ENCODE measurements at regions not wholly inside any gene's neighbourhood (a gene's known extent, or its start where the extent isn't known, plus 50 kb on each side); places are given as distances from the start of the nearest gene placed in this dataset.

- H3K9me3 Mint-ChIP-seq, result no peaks in the 10 kb centered on the region
These were observed 214.3 kb upstream of the MYLIP start for GRCh38 chr6:15914553-15914952.

GRCh38 chr6:15913573-15913972 is 215.3 kb upstream of the MYLIP start:
- H3K9me3 Mint-ChIP-seq, result no peaks in the 10 kb centered on the region
- no peak overlapping the region for H3K4me3 Mint-ChIP-seq
- H3K4me1 Mint-ChIP-seq (ENCODE audit: unreplicated experiment), result peaks cover 23% of the 10 kb centered on the region
- H3K36me3 Mint-ChIP-seq, result no peaks in the 10 kb centered on the region
- no peak for DNase-seq (ENCODE audit: extremely low spot score, unreplicated experiment)
- H3K27ac Mint-ChIP-seq, result no peak overlapping the region
- no peaks in the 10 kb centered on the region for H3K27me3 Mint-ChIP-seq
- no peak for TF ChIP-seq CTCF (conservative IDR thresholded peaks at IDR 0.05)

More at GRCh38 chr6:15914553-15914952, 214.3 kb upstream of the MYLIP start:
- no peak for DNase-seq (ENCODE audit: extremely low spot score, unreplicated experiment)
- no peak overlapping the region for H3K27ac Mint-ChIP-seq
- no peaks in the 10 kb centered on the region for H3K36me3 Mint-ChIP-seq
- no peak for TF ChIP-seq CTCF (conservative IDR thresholded peaks at IDR 0.05)
- peaks cover 13% of the 10 kb centered on the region for H3K4me1 Mint-ChIP-seq (ENCODE audit: unreplicated experiment)
- no peak overlapping the region for H3K4me3 Mint-ChIP-seq
- H3K27me3 Mint-ChIP-seq, result no peaks in the 10 kb centered on the region

GRCh38 chr6:15912505-15913400 is 216.1 kb upstream of the MYLIP start:
- Mint-ChIP-seq H3K27me3 (no peaks in the 10 kb centered on the region), H3K9me3 (no peaks in the 10 kb centered on the region), H3K4me1 (ENCODE audit: unreplicated experiment) (peaks cover 31% of the 10 kb centered on the region), H3K27ac (no peak overlapping the region), H3K4me3 (no peak overlapping the region), H3K36me3 (no peaks in the 10 kb centered on the region)
- DNase-seq (ENCODE audit: extremely low spot score, unreplicated experiment), result no peak
- no peak for TF ChIP-seq CTCF (conservative IDR thresholded peaks at IDR 0.05)

GRCh38 chr6:15911753-15912504 is 217.0 kb upstream of the MYLIP start:
- no peaks in the 10 kb centered on the region for H3K27me3 Mint-ChIP-seq
- DNase-seq (ENCODE audit: extremely low spot score, unreplicated experiment), result no peak
- H3K36me3 Mint-ChIP-seq, result no peaks in the 10 kb centered on the region
- H3K27ac Mint-ChIP-seq, result no peak overlapping the region
- no peaks in the 10 kb centered on the region for H3K9me3 Mint-ChIP-seq
- H3K4me3 Mint-ChIP-seq, result no peak overlapping the region
- TF ChIP-seq CTCF (conservative IDR thresholded peaks at IDR 0.05), result no peak
- H3K4me1 Mint-ChIP-seq (ENCODE audit: unreplicated experiment), result peaks cover 31% of the 10 kb centered on the region

- Mint-ChIP-seq H3K27ac (peak overlapping the region; percentile 91), H3K4me1 (ENCODE audit: unreplicated experiment) (peaks cover 42% of the 10 kb centered on the region), H3K36me3 (no peaks in the 10 kb centered on the region), H3K4me3 (no peak overlapping the region), H3K9me3 (peaks cover 5% of the 10 kb centered on the region), H3K27me3 (no peaks in the 10 kb centered on the region)
- DNase-seq (ENCODE audit: extremely low spot score, unreplicated experiment), result no peak
- TF ChIP-seq CTCF (conservative IDR thresholded peaks at IDR 0.05), result no peak
These were observed 219.4 kb upstream of the MYLIP start for GRCh38 chr6:15909290-15910070.
